ENCODE measurements at regions not wholly inside any gene's neighbourhood (a gene's known extent, or its start where the extent isn't known, plus 50 kb on each side); places are given as distances from the start of the nearest gene placed in this dataset.
A peak's percentile ranks its signal among the peaks of the same experiment; 100 is the strongest.

DNA sequence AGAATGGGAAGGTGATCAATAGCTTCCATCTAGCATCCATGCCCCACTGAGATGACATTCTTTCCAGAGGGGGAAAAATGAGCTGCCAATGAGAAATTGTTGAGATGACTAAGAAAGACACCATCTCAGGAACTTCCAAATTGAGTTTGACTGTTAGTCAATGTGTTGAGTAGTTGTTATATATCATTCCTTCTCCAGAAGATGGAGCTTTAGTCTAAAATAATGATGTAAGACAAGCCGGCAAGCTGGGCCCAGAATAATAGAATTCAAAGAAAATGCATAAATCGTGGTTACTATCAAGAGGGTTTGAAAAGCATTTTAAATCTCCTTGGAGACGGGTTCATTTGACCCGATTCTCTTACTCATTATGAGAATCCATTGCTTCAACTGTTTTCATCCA, 71.0 kb upstream of the ATF7IP2 start:
- TF ChIP-seq CTCF (IDR thresholded peaks at IDR 0.05 in 2 of 3, conservative IDR thresholded peaks at IDR 0.05 in 1 of 3; ENCODE audit: borderline replicate concordance in 1 of 3, insufficient read depth in 1 of 3, low read depth in 2 of 3, low read length in 2 of 3) (peak in 2 of 3 experiments; percentile 11 to 54; a peak in 1 of 6 replicates), POLR2A (IDR thresholded peaks at IDR 0.05; ENCODE audit: borderline replicate concordance, extremely low read depth, insufficient read depth, insufficient read length) (no peak), YY1 (IDR thresholded peaks at IDR 0.05; ENCODE audit: extremely low read depth, insufficient replicate concordance, low read depth, low read length) (no peak), POLR2AphosphoS5 (IDR thresholded peaks at IDR 0.05; ENCODE audit: low read depth, low read length) (no peak), EZH2 (IDR thresholded peaks at IDR 0.05) (no peak), RAD21 (IDR thresholded peaks at IDR 0.05; ENCODE audit: low read depth) (peak; percentile 70), ZFX (IDR thresholded peaks at IDR 0.05) (no peak), ZNF274 (IDR thresholded peaks at IDR 0.05; ENCODE audit: low read depth, low read length) (no peak), TCF7L2 (IDR thresholded peaks at IDR 0.05; ENCODE audit: borderline replicate concordance, extremely low read depth, insufficient read depth, insufficient read length) (no peak), SP1 (IDR thresholded peaks at IDR 0.05; ENCODE audit: low read depth) (no peak), CEBPB (IDR thresholded peaks at IDR 0.05; ENCODE audit: low read depth) (no peak), SIN3A (IDR thresholded peaks at IDR 0.05; ENCODE audit: low read depth) (no peak), EGR1 (IDR thresholded peaks at IDR 0.05; ENCODE audit: low read depth) (no peak)
- TF ChIP-seq, protein P1, sequence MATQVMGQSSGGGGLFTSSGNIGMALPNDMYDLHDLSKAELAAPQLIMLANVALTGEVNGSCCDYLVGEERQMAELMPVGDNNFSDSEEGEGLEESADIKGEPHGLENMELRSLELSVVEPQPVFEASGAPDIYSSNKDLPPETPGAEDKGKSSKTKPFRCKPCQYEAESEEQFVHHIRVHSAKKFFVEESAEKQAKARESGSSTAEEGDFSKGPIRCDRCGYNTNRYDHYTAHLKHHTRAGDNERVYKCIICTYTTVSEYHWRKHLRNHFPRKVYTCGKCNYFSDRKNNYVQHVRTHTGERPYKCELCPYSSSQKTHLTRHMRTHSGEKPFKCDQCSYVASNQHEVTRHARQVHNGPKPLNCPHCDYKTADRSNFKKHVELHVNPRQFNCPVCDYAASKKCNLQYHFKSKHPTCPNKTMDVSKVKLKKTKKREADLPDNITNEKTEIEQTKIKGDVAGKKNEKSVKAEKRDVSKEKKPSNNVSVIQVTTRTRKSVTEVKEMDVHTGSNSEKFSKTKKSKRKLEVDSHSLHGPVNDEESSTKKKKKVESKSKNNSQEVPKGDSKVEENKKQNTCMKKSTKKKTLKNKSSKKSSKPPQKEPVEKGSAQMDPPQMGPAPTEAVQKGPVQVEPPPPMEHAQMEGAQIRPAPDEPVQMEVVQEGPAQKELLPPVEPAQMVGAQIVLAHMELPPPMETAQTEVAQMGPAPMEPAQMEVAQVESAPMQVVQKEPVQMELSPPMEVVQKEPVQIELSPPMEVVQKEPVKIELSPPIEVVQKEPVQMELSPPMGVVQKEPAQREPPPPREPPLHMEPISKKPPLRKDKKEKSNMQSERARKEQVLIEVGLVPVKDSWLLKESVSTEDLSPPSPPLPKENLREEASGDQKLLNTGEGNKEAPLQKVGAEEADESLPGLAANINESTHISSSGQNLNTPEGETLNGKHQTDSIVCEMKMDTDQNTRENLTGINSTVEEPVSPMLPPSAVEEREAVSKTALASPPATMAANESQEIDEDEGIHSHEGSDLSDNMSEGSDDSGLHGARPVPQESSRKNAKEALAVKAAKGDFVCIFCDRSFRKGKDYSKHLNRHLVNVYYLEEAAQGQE (IDR thresholded peaks at IDR 0.05; ENCODE audit: low read depth), result no peak
